ENCODE measurements at regions not wholly inside any gene's neighbourhood (a gene's known extent, or its start where the extent isn't known, plus 50 kb on each side); places are given as distances from the start of the nearest gene placed in this dataset.

DNA sequence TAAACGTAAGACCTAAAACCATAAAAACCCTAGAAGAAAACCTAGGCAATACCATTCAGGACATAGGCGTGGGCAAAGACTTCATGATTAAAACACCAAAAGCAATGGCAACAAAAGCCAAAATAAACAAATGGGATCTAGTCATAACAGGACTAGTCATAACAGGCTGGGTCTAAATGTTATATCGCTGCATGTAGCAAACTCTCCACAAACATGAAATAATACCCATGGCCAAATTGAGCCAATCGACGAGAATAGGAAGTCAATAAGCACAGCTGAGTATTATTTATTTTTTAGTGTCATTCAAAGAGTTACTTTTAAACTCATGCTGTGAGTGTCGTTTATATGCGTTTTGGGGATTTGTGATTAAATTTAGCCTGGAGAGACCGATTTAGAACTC lies 225.1 kb downstream of the TFEC start:
- TF ChIP-seq, protein P1, sequence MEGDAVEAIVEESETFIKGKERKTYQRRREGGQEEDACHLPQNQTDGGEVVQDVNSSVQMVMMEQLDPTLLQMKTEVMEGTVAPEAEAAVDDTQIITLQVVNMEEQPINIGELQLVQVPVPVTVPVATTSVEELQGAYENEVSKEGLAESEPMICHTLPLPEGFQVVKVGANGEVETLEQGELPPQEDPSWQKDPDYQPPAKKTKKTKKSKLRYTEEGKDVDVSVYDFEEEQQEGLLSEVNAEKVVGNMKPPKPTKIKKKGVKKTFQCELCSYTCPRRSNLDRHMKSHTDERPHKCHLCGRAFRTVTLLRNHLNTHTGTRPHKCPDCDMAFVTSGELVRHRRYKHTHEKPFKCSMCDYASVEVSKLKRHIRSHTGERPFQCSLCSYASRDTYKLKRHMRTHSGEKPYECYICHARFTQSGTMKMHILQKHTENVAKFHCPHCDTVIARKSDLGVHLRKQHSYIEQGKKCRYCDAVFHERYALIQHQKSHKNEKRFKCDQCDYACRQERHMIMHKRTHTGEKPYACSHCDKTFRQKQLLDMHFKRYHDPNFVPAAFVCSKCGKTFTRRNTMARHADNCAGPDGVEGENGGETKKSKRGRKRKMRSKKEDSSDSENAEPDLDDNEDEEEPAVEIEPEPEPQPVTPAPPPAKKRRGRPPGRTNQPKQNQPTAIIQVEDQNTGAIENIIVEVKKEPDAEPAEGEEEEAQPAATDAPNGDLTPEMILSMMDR (conservative IDR thresholded peaks at IDR 0.05; ENCODE audit: low read depth, low read length) = no peak
- TF ChIP-seq EZH2 (IDR thresholded peaks at IDR 0.05; ENCODE audit: borderline replicate concordance, low read depth, low read length, poor library complexity, severe bottlenecking) = no peak

All from A673 (cell line).